H1 (cell line): ENCODE measurements at regions not wholly inside any gene's neighbourhood (a gene's known extent, or its start where the extent isn't known, plus 50 kb on each side); places are given as distances from the start of the nearest gene placed in this dataset.
A peak's percentile ranks its signal among the peaks of the same experiment; 100 is the strongest.

Experiments used
- HDAC2 ChIP-seq, 2 experiments: fragments of 300-600 bp in 1 of 2; sonication (generic) in 1 of 2; IDR thresholded peaks; 2 replicates each; pipeline ENCODE4 v1.6.1; 2011 to 2012; ENCODE audit warnings: low read depth in 2 of 2, low read length in 2 of 2, mild to moderate bottlenecking in 2 of 2, moderate library complexity in 2 of 2, borderline replicate concordance in 1 of 2, inconsistent platforms in 1 of 2
- PHF8 ChIP-seq: fragments of 200-600 bp; sonication (generic); conservative IDR thresholded peaks from 2 replicates; pipeline ENCODE4 v1.7.1; 2012; ENCODE audit warnings: low read depth, mild to moderate bottlenecking, inconsistent platforms, low read length, moderate library complexity
- TF ChIP-seq, protein P1 (sequence below): fragments of 300-600 bp; sonication (generic); IDR thresholded peaks from 2 replicates; pipeline ENCODE4 v1.7.1; 2012; ENCODE audit warnings: low read length, moderate library complexity, mild to moderate bottlenecking, inconsistent platforms; ENCODE audit not compliant: insufficient replicate concordance

DNA sequence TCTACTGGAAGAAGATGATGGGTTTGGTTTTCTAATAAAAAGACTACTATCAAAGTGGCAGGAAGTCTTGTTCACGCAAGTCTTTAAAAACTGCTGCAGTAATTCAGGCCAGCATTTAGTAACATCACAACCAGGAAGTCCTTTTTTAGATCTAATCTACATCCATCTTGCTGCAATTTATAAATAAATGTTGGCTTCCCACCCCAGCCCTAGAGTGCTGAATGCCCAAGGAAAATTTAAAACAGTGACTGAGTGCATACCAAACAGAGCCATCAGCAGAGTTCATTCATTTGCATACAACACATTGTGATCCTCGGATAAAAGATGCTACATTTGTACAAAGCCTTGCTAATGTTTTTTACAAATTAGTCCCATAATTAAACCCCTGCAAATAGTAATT lies 72.1 kb downstream of the PHLDA1 start (continued):
- TF ChIP-seq, protein P1, sequence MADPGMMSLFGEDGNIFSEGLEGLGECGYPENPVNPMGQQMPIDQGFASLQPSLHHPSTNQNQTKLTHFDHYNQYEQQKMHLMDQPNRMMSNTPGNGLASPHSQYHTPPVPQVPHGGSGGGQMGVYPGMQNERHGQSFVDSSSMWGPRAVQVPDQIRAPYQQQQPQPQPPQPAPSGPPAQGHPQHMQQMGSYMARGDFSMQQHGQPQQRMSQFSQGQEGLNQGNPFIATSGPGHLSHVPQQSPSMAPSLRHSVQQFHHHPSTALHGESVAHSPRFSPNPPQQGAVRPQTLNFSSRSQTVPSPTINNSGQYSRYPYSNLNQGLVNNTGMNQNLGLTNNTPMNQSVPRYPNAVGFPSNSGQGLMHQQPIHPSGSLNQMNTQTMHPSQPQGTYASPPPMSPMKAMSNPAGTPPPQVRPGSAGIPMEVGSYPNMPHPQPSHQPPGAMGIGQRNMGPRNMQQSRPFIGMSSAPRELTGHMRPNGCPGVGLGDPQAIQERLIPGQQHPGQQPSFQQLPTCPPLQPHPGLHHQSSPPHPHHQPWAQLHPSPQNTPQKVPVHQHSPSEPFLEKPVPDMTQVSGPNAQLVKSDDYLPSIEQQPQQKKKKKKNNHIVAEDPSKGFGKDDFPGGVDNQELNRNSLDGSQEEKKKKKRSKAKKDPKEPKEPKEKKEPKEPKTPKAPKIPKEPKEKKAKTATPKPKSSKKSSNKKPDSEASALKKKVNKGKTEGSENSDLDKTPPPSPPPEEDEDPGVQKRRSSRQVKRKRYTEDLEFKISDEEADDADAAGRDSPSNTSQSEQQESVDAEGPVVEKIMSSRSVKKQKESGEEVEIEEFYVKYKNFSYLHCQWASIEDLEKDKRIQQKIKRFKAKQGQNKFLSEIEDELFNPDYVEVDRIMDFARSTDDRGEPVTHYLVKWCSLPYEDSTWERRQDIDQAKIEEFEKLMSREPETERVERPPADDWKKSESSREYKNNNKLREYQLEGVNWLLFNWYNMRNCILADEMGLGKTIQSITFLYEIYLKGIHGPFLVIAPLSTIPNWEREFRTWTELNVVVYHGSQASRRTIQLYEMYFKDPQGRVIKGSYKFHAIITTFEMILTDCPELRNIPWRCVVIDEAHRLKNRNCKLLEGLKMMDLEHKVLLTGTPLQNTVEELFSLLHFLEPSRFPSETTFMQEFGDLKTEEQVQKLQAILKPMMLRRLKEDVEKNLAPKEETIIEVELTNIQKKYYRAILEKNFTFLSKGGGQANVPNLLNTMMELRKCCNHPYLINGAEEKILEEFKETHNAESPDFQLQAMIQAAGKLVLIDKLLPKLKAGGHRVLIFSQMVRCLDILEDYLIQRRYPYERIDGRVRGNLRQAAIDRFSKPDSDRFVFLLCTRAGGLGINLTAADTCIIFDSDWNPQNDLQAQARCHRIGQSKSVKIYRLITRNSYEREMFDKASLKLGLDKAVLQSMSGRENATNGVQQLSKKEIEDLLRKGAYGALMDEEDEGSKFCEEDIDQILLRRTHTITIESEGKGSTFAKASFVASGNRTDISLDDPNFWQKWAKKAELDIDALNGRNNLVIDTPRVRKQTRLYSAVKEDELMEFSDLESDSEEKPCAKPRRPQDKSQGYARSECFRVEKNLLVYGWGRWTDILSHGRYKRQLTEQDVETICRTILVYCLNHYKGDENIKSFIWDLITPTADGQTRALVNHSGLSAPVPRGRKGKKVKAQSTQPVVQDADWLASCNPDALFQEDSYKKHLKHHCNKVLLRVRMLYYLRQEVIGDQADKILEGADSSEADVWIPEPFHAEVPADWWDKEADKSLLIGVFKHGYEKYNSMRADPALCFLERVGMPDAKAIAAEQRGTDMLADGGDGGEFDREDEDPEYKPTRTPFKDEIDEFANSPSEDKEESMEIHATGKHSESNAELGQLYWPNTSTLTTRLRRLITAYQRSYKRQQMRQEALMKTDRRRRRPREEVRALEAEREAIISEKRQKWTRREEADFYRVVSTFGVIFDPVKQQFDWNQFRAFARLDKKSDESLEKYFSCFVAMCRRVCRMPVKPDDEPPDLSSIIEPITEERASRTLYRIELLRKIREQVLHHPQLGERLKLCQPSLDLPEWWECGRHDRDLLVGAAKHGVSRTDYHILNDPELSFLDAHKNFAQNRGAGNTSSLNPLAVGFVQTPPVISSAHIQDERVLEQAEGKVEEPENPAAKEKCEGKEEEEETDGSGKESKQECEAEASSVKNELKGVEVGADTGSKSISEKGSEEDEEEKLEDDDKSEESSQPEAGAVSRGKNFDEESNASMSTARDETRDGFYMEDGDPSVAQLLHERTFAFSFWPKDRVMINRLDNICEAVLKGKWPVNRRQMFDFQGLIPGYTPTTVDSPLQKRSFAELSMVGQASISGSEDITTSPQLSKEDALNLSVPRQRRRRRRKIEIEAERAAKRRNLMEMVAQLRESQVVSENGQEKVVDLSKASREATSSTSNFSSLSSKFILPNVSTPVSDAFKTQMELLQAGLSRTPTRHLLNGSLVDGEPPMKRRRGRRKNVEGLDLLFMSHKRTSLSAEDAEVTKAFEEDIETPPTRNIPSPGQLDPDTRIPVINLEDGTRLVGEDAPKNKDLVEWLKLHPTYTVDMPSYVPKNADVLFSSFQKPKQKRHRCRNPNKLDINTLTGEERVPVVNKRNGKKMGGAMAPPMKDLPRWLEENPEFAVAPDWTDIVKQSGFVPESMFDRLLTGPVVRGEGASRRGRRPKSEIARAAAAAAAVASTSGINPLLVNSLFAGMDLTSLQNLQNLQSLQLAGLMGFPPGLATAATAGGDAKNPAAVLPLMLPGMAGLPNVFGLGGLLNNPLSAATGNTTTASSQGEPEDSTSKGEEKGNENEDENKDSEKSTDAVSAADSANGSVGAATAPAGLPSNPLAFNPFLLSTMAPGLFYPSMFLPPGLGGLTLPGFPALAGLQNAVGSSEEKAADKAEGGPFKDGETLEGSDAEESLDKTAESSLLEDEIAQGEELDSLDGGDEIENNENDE = no peak
- TF ChIP-seq HDAC2 (IDR thresholded peaks at IDR 0.05; ENCODE audit: borderline replicate concordance in 1 of 2, low read depth in 2 of 2, low read length in 2 of 2) (peak in 1 of 2 experiments; percentile 58; a peak in 1 of 4 replicates), PHF8 (no peak)
